GM19240 (cell line): ENCODE measurements at regions not wholly inside any gene's neighbourhood (a gene's known extent, or its start where the extent isn't known, plus 50 kb on each side); places are given as distances from the start of the nearest gene placed in this dataset.

Experiments
- DNase-seq: peaks from one replicate; pipeline ENCODE4 v3.0.0; 2011; ENCODE audit warnings: low spot score; ENCODE audit not compliant: insufficient read length

- DNase-seq: no peak
Measured at GRCh38 chr22:48584170-48584569, 1243.5 kb downstream of the BRD1 start.

DNA sequence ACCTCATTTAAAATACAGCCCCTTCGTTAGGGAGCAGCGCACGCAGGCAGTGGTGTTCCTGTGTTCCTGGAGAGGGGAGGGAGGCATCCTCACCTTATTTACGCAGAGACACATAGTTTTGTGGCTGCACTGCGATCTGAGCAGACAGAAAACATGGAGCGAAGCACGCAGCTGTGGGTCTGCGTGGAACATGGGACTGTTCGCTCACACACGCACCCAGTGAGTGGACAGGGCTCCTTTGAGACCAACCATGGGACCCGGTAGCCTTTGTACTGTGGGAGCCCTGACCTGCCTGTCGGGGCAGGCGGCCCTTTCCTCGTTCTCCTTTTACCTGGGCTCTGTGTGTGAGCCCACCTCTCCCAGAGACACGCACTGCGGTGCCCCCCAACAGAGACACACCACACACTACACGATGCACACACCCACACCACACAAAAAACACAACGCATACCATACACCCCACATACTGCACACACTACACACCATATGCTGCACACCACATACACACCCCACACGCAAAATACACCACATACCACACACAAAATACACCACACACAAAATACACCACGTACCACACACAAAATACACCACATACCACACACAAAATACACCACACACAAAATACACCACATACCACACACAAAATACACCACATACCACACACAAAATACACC lies 1245.7 kb downstream of the BRD1 start:
- DNase-seq: no peak

- no peak for DNase-seq
Measured at GRCh38 chr22:48581205-48581766, 1246.4 kb downstream of the BRD1 start.

DNA sequence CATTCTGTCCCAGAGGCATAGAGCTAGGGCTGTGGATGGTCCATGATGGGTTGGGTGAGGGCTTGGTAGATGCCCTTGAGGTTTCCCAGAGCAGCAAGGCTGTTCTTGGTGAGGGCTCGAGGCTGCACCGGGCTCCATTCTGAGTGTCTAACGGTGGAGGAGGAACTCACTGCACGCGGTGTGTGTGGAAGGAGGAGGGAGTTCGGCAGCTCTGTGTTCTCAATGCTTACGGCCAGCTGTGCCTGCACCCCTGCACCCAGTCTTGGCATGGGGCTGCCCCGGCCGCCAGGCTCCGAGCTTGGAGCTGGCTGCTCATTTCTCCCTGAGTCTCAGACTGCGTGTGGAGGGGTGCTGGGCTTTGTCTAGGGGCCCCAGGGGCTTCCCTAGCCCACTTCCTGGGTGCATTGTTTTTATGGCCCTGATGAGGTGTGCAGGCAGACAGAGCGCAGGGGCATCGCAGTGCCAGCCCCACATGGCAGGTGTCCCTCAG lies 1247.1 kb downstream of the BRD1 start:
- DNase-seq: no peak

GRCh38 chr22:48579928-48580309 lies 1247.8 kb downstream of the BRD1 start:
- no peak for DNase-seq

DNA sequence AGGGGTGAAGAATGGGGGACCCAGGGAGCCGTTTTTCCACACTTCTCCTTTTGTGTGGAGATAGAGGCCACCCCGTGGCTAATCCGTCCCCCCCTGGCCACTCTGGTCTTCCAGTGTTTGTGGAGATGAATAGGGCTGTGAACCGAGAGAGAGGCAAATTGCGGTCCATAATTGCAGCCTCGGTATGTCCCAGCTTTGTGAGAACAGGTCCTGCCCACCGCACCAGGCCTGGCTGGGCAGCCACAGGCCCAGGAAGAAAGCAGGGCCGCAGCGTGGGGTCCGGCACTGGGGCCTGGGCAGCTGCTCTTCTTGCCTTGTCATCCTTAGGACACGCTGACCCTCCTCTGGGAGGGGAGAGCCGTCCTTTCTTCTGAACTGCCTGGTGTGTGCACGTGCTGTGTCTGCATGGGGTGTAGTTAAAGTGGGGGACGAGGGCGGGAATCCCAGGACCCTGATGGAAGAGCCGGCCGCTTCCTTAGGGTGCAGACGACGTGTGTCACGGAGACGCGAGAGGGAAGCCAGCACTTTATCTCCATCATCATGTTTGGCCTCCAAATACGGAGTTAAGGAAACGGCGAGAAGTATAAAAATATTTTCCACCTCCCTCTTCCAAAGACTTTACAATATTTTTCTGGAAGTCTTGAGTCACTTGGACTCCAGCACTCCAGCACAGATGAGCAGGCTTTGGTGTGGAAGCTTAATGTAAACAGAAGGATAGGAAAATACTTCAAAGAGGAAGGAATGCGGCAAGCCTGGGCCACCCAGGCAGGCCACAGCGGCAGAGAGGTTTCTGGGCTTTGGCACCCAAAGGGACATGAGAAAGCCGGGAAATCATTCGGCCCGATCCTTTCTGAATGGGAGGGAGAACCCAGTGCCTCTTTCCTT lies 1248.4 kb downstream of the BRD1 start:
- DNase-seq: no peak

DNA sequence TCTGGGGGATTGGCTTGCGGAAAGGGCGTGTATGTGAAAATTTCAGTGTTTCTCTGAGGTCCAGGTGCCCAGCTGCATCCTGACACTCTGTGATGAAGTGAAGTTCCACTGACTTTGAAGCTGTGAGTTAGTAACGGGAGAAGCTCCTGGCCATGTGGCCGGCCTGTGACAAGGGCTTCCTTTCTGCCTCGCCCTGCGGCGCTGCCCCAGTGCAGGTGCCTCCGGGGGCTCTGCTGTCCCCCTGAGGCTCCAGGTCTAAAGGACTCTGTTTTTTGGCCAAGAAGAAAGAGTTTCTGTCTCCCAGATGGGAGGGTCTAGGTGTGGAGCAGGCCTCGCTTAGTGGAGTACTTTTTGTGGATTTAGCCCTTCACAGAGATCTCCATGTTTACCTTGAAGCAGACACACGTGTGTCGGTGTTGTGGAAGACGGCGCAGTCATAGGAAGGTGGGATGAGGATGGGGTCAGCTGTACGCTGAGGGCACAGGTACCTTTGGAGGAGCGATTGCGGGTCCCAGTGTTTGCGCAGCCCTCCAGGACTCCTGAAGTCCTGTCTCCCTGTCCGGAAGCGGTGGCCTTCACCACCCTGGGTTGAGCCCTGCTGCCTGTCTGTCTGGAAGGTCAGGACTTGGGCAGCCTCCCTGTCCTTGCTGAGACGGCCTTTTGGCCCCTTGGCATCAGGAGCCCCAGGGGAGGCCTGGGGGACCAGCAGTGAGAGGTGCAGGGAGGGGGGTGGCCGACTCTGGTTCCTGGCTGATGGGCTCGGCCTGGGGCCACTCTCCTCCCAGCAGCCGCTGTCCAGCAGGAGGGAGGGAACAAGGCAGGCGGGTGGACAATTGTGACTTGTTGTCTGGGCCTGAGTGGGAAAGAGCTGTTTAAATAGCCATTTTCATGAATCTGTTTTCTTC lies 1249.3 kb downstream of the BRD1 start:
- no peak for DNase-seq

- no peak for DNase-seq
Measured at GRCh38 chr22:48577691-48578090, 1250.0 kb downstream of the BRD1 start.

DNA sequence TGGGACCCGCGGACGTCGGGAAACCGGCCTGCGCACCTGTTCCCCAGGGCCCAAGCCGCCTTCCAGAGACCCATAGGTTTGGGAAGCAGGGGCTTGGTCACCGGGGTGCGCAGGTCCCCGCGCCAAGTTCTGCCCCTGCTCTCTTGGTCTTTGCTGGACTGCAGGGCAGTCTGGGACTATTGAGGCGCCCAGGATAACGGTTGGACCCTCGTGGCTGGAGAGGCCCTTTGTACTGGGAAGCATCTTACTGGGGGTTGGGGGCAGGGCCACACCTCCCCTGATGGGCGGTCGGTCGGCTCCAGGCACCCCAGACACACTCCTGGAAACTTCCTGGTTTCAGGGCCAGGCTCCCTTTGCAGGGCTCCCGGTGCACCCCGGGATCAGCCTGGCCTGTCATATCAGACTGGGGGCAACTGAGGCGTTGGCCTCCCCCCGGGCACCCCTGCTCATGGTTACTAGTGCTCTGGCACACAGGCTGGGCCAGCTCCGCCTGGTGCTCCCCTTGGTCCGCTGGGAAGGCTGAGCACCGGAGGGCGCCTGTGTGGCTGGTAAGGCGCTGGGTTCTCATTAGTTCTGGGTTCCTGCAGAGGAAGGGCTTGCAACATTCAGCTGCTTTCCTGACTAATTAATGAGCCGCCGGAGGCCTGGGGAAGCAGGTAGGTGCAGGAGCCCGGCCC lies 1250.5 kb downstream of the BRD1 start:
- no peak for DNase-seq

GRCh38 chr22:48576333-48577013 lies 1251.2 kb downstream of the BRD1 start:
- DNase-seq: no peak

- DNase-seq: no peak
Measured at GRCh38 chr22:48575618-48576332, 1251.9 kb downstream of the BRD1 start.

GRCh38 chr22:48574776-48575617 lies 1252.7 kb downstream of the BRD1 start:
- DNase-seq: no peak

DNA sequence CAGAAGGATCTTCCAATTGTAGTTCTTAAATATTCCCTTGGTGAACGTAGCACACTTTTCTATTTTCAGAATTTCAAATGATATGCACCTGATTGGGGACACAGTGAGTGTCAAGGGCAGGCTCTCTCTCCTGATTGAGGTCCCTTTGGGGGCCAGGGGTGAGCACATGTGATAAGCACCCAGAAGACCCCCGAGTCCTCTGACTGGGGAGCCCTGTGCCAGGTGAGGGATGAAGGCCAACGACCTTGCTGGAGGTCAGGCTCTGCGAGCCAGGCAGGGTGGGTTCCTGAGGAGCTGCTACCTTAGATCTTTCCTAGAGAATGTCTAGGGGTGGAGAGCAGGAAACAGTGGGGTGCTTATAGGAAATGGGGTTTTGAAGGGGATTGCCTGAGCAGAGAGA lies 1253.9 kb downstream of the BRD1 start:
- no peak for DNase-seq

DNA sequence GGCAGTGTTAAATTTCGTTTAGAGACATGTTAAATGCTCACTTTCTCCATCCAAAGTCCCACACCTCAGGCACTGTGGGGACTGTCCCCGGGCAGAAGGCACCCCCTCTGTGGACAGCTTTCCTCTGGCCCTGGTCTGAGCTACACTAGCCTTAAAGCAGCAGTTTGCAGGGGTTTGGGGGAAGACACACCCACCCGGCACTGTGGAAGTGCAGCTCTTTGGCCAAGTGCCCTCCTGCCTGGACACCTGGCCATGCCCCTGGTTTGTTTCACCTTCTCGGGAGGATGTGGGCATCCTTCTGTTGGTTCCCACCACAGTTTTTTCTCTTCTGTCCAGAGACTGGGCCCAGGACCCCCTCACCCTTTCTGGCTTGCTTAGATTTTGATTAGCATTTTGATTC lies 1254.7 kb downstream of the BRD1 start:
- DNase-seq: no peak

- no peak for DNase-seq
Measured at GRCh38 chr22:48570912-48571311, 1256.8 kb downstream of the BRD1 start.

GRCh38 chr22:48569476-48570233 lies 1258.0 kb downstream of the BRD1 start:
- no peak for DNase-seq

- no peak for DNase-seq
Measured at GRCh38 chr22:48568736-48569330, 1258.8 kb downstream of the BRD1 start.
